HG03558 (cell line): ENCODE measurements at regions not wholly inside any gene's neighbourhood (a gene's known extent, or its start where the extent isn't known, plus 50 kb on each side); places are given as distances from the start of the nearest gene placed in this dataset.
"Not testable (repeated sequence)": the region's sequence is repeated elsewhere in the genome, so short reads cannot be mapped to it uniquely, and the experiment has no call there.

Experiments
- ATAC-seq: cut with Tn5 transposase; IDR thresholded peaks from one replicate; pipeline ENCODE4 v1.9.1; 2021; ENCODE audit warnings: moderate number of reproducible peaks; ENCODE audit not compliant: unreplicated experiment; ENCODE audit errors: extremely low read depth

GRCh38 chr2:59196491-59196890 is 955.4 kb upstream of the FANCL start:
- no peak for ATAC-seq

- ATAC-seq: no peak
These were observed 954.7 kb upstream of the FANCL start for GRCh38 chr2:59195851-59196250.

- no peak for ATAC-seq
These were observed 950.7 kb upstream of the FANCL start for GRCh38 chr2:59191781-59192180.

- no peak for ATAC-seq
These were observed 949.4 kb upstream of the FANCL start for GRCh38 chr2:59190518-59190917.

- ATAC-seq: no peak
These were observed 943.3 kb upstream of the FANCL start for GRCh38 chr2:59184276-59185020.

- ATAC-seq: no peak
These were observed 941.9 kb upstream of the FANCL start for GRCh38 chr2:59183070-59183469.

- no peak for ATAC-seq
These were observed 941.1 kb upstream of the FANCL start for GRCh38 chr2:59182249-59182648.

GRCh38 chr2:59181347-59181746 is 940.2 kb upstream of the FANCL start:
- ATAC-seq: no peak

- ATAC-seq: no peak
These were observed 939.5 kb upstream of the FANCL start for GRCh38 chr2:59180621-59181020.

GRCh38 chr2:59180111-59180510 is 939.0 kb upstream of the FANCL start:
- ATAC-seq: no peak

GRCh38 chr2:59177748-59178147 is 936.6 kb upstream of the FANCL start:
- ATAC-seq: no peak

GRCh38 chr2:59176737-59177136 is 935.6 kb upstream of the FANCL start:
- no peak for ATAC-seq

- ATAC-seq: no peak
These were observed 933.6 kb upstream of the FANCL start for GRCh38 chr2:59174536-59175243.

- ATAC-seq: no peak
These were observed 932.2 kb upstream of the FANCL start for GRCh38 chr2:59173325-59173724.

- no peak for ATAC-seq
These were observed 929.9 kb upstream of the FANCL start for GRCh38 chr2:59171019-59171418.

- no peak for ATAC-seq
These were observed 927.6 kb upstream of the FANCL start for GRCh38 chr2:59168766-59169165.

GRCh38 chr2:59167514-59167913 is 926.4 kb upstream of the FANCL start:
- ATAC-seq: no peak

GRCh38 chr2:59157908-59158307 is 916.8 kb upstream of the FANCL start:
- ATAC-seq: not testable (repeated sequence)

- no peak for ATAC-seq
These were observed 910.7 kb upstream of the FANCL start for GRCh38 chr2:59151805-59152204.

- no peak for ATAC-seq
These were observed 909.2 kb upstream of the FANCL start for GRCh38 chr2:59150217-59150849.

- ATAC-seq: no peak
These were observed 908.1 kb upstream of the FANCL start for GRCh38 chr2:59149271-59149670.
